Superior temporal gyrus (tissue), 1 donor: ENCODE measurements at regions not wholly inside any gene's neighbourhood (a gene's known extent, or its start where the extent isn't known, plus 50 kb on each side); places are given as distances from the start of the nearest gene placed in this dataset.
"Not testable (repeated sequence)": the region's sequence is repeated elsewhere in the genome, so short reads cannot be mapped to it uniquely, and the experiment has no call there.

ENCODE experiments used
- DNase-seq: peaks from one replicate; pipeline ENCODE4 v3.0.0-alpha.2; 2016; ENCODE audit errors: extremely low spot score

- no peak for DNase-seq
These were observed 487.3 kb upstream of the KIF2B start for GRCh38 chr17:53335443-53335842.

- no peak for DNase-seq
These were observed 492.0 kb upstream of the KIF2B start for GRCh38 chr17:53330756-53331155.

GRCh38 chr17:53321651-53322050, 501.1 kb upstream of the KIF2B start:
- DNase-seq: no peak

GRCh38 chr17:53319947-53320346, 502.8 kb upstream of the KIF2B start:
- no peak for DNase-seq

- no peak for DNase-seq
These were observed 505.7 kb upstream of the KIF2B start for GRCh38 chr17:53316988-53317387.

GRCh38 chr17:53316073-53316472, 506.7 kb upstream of the KIF2B start:
- no peak for DNase-seq

- DNase-seq: no peak
These were observed 508.2 kb upstream of the KIF2B start for GRCh38 chr17:53314521-53314920.

GRCh38 chr17:53313746-53314145, 509.0 kb upstream of the KIF2B start:
- no peak for DNase-seq

GRCh38 chr17:53278466-53278865, 544.3 kb upstream of the KIF2B start:
- no peak for DNase-seq

- DNase-seq: no peak
These were observed 549.6 kb upstream of the KIF2B start for GRCh38 chr17:53273126-53273525.

- DNase-seq: no peak
These were observed 551.8 kb upstream of the KIF2B start for GRCh38 chr17:53270936-53271335.

- DNase-seq: no peak
These were observed 558.0 kb upstream of the KIF2B start for GRCh38 chr17:53264730-53265129.

GRCh38 chr17:53253956-53254597, 568.6 kb upstream of the KIF2B start:
- no peak for DNase-seq

- DNase-seq: no peak
These were observed 573.7 kb upstream of the KIF2B start for GRCh38 chr17:53249036-53249435.

GRCh38 chr17:53234138-53234537, 588.6 kb upstream of the KIF2B start:
- no peak for DNase-seq

- no peak for DNase-seq
These were observed 595.2 kb upstream of the KIF2B start for GRCh38 chr17:53227514-53227913.

GRCh38 chr17:53227111-53227510, 595.6 kb upstream of the KIF2B start:
- DNase-seq: no peak

GRCh38 chr17:53219821-53220220, 602.9 kb upstream of the KIF2B start:
- no peak for DNase-seq

- no peak for DNase-seq
These were observed 604.0 kb upstream of the KIF2B start for GRCh38 chr17:53218723-53219122.

GRCh38 chr17:53217311-53217710, 605.4 kb upstream of the KIF2B start:
- no peak for DNase-seq

- DNase-seq: not testable (repeated sequence)
These were observed 613.8 kb upstream of the KIF2B start for GRCh38 chr17:53208935-53209334.

GRCh38 chr17:53193044-53193443, 629.7 kb upstream of the KIF2B start:
- no peak for DNase-seq

- DNase-seq: no peak
These were observed 630.8 kb upstream of the KIF2B start for GRCh38 chr17:53191878-53192277.

GRCh38 chr17:53186001-53186400, 636.7 kb upstream of the KIF2B start:
- no peak for DNase-seq
